NCI-H2171 (cell line): ENCODE measurements at regions not wholly inside any gene's neighbourhood (a gene's known extent, or its start where the extent isn't known, plus 50 kb on each side); places are given as distances from the start of the nearest gene placed in this dataset.

Source experiments
- DNase-seq: peaks from one replicate; lab custom pipeline; 2025; lab: John Stamatoyannopoulos, UW

- DNase-seq = no peak
These were observed 96.8 kb upstream of the AGR3 start for GRCh38 chr7:16978358-16979244.

- no peak for DNase-seq
These were observed 98.8 kb upstream of the AGR3 start for GRCh38 chr7:16980539-16980938.

- DNase-seq = peak; percentile 19
These were observed 101.0 kb upstream of the AGR3 start for GRCh38 chr7:16982640-16983350.

GRCh38 chr7:16984375-16984774, 102.6 kb upstream of the AGR3 start:
- DNase-seq = no peak

- DNase-seq = no peak
These were observed 103.8 kb upstream of the AGR3 start for GRCh38 chr7:16985621-16986020.

- no peak for DNase-seq
These were observed 105.0 kb upstream of the AGR3 start for GRCh38 chr7:16986755-16987154.

GRCh38 chr7:16989811-16990413, 108.1 kb upstream of the AGR3 start:
- DNase-seq = no peak

- no peak for DNase-seq
These were observed 109.8 kb upstream of the AGR3 start for GRCh38 chr7:16991551-16991950.

GRCh38 chr7:16993543-16993942, 111.8 kb upstream of the AGR3 start:
- DNase-seq = no peak

GRCh38 chr7:16998481-16999051, 116.8 kb upstream of the AGR3 start:
- DNase-seq = no peak

- no peak for DNase-seq
These were observed 117.9 kb upstream of the AGR3 start for GRCh38 chr7:16999541-17000267.

- DNase-seq = no peak
These were observed 123.5 kb upstream of the AGR3 start for GRCh38 chr7:17005271-17005670.

- DNase-seq = no peak
These were observed 126.1 kb upstream of the AGR3 start for GRCh38 chr7:17007841-17008240.

- DNase-seq = no peak
These were observed 127.4 kb upstream of the AGR3 start for GRCh38 chr7:17009007-17009719.

- no peak for DNase-seq
These were observed 128.2 kb upstream of the AGR3 start for GRCh38 chr7:17009933-17010332.

- DNase-seq = no peak
These were observed 129.0 kb upstream of the AGR3 start for GRCh38 chr7:17010637-17011300.

GRCh38 chr7:17013204-17013603, 131.4 kb upstream of the AGR3 start:
- no peak for DNase-seq

GRCh38 chr7:17014686-17015085, 132.9 kb upstream of the AGR3 start:
- no peak for DNase-seq

GRCh38 chr7:17015598-17016031, 133.8 kb upstream of the AGR3 start:
- DNase-seq = no peak

GRCh38 chr7:17016402-17017010, 134.7 kb upstream of the AGR3 start:
- DNase-seq = no peak
